Ishikawa (cell line): ENCODE measurements at regions not wholly inside any gene's neighbourhood (a gene's known extent, or its start where the extent isn't known, plus 50 kb on each side); places are given as distances from the start of the nearest gene placed in this dataset.

Source experiments
- CREB1 ChIP-seq: IDR thresholded peaks from 2 replicates; pipeline ENCODE4 v1.6.1; 2012; ENCODE audit warnings: low read depth
- EGR1 ChIP-seq: IDR thresholded peaks from 2 replicates; pipeline ENCODE4 v1.6.1; 2012
- EP300 ChIP-seq: IDR thresholded peaks from 2 replicates; pipeline ENCODE4 v1.6.1; 2012; ENCODE audit warnings: borderline replicate concordance
- FOXM1 ChIP-seq: IDR thresholded peaks from 2 replicates; pipeline ENCODE4 v1.6.1; 2012; ENCODE audit warnings: low read depth, borderline replicate concordance
- NFIC ChIP-seq: IDR thresholded peaks from 2 replicates; pipeline ENCODE4 v1.6.1; 2012
- RAD21 ChIP-seq: IDR thresholded peaks from 2 replicates; pipeline ENCODE4 v1.6.1; 2012; ENCODE audit warnings: low read depth
- TAF1 ChIP-seq: IDR thresholded peaks from 2 replicates; pipeline ENCODE4 v1.6.1; 2012; ENCODE audit warnings: low read depth, mild to moderate bottlenecking
- YY1 ChIP-seq: IDR thresholded peaks from 2 replicates; pipeline ENCODE4 v1.6.1; 2012; ENCODE audit warnings: low read depth
- ZBTB7A ChIP-seq: IDR thresholded peaks from 2 replicates; pipeline ENCODE4 v1.6.1; 2012; ENCODE audit warnings: low read depth
- TF ChIP-seq, protein P1 (sequence below): IDR thresholded peaks from 2 replicates; pipeline ENCODE4 v1.6.1; 2012
- TF ChIP-seq, protein P2 (sequence below): IDR thresholded peaks from 2 replicates; pipeline ENCODE4 v1.6.1; 2012

DNA sequence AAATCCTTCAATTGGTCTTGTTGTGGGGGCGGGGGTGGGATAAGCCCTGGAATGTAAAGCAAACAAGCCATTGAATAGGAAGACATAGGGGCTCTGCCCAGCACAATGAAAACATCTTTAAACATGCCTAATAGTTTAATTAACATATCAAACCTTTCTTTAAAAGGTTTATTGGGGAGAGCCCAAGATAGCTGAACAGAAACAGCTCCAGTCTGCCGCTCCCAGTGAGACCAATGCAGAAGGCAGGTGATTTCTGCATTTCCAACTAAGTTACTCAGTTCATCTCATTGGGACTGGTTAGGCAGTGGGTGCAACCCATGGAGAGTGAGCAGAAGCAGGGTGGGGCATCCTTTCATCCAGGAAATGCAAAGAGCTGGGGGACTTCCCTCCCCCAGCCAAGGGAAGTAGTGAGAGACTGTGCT, 327.2 kb upstream of the CNKSR2 start:
- TF ChIP-seq EP300 (no peak), FOXM1 (no peak), NFIC (no peak), YY1 (no peak), TAF1 (no peak), ZBTB7A (no peak), EGR1 (no peak), CREB1 (no peak), RAD21 (no peak)
- TF ChIP-seq, protein P1, sequence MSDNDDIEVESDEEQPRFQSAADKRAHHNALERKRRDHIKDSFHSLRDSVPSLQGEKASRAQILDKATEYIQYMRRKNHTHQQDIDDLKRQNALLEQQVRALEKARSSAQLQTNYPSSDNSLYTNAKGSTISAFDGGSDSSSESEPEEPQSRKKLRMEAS = no peak
- TF ChIP-seq, protein P2, sequence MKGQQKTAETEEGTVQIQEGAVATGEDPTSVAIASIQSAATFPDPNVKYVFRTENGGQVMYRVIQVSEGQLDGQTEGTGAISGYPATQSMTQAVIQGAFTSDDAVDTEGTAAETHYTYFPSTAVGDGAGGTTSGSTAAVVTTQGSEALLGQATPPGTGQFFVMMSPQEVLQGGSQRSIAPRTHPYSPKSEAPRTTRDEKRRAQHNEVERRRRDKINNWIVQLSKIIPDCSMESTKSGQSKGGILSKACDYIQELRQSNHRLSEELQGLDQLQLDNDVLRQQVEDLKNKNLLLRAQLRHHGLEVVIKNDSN = no peak
